ENCODE measurements at regions not wholly inside any gene's neighbourhood (a gene's known extent, or its start where the extent isn't known, plus 50 kb on each side); places are given as distances from the start of the nearest gene placed in this dataset.

DNA sequence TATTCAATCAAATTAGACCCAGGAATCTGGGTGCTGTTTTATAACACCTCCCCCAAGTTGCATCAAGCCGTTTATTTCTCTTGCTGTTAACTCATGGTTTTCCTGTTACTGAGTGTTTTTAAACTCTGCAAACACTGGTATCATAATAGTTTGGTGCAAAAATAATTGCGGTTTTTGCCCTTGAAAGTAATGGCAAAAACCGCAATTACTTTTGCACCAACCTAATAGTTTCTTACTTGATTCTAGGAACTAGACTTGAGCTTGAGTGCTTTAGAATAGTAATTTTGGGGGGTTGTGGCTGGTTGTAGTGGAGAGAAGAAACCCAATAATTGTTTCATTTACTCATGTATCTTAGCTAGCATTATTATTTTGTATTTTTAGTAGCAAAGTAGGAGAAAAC is 156.6 kb downstream of the FHIP1A start:
- H3K9me3 ChIP-seq (replicated peaks in 1 of 3): no peaks in the 10 kb centered on the region
- H3K4me1 ChIP-seq (replicated peaks in 1 of 2): peaks cover 0 to 17% of the 10 kb centered on the region in 2 donors
- WGBS, 4 donors: 60 to 64% (median 63%) methylated on average over 3 of the region's 3 CpGs
- H3K36me3 ChIP-seq (replicated peaks in 1 of 2): no peaks in the 10 kb centered on the region
- intact Hi-C loops (cut with DNase I): no loop called here
- no peaks in the 10 kb centered on the region for H3K27me3 ChIP-seq
- TF ChIP-seq, protein P1, sequence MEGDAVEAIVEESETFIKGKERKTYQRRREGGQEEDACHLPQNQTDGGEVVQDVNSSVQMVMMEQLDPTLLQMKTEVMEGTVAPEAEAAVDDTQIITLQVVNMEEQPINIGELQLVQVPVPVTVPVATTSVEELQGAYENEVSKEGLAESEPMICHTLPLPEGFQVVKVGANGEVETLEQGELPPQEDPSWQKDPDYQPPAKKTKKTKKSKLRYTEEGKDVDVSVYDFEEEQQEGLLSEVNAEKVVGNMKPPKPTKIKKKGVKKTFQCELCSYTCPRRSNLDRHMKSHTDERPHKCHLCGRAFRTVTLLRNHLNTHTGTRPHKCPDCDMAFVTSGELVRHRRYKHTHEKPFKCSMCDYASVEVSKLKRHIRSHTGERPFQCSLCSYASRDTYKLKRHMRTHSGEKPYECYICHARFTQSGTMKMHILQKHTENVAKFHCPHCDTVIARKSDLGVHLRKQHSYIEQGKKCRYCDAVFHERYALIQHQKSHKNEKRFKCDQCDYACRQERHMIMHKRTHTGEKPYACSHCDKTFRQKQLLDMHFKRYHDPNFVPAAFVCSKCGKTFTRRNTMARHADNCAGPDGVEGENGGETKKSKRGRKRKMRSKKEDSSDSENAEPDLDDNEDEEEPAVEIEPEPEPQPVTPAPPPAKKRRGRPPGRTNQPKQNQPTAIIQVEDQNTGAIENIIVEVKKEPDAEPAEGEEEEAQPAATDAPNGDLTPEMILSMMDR (IDR thresholded peaks at IDR 0.05): no peak
- no peak for TF ChIP-seq POLR2A (IDR thresholded peaks at IDR 0.05)
- DNase-seq: no peak
- H3K27ac ChIP-seq: no peak overlapping the region
- no peak overlapping the region for H3K4me3 ChIP-seq

DNA sequence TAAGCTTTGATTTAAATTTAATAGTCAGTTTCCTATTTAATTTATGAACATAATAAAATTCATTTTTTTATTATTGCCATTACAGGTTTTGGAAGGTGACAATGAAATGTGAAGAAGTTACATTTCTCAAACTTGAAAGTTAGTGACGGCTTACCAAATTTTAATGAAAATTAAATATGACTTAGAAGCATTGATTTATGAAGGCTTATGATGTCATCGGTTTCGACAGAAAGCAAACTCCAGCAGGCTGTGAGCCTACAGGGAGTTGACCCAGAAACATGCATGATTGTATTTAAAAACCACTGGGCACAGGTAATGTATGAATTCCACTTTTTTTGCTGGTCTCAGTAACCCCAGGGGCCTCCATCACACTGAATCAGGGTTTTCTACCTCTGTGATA is 157.1 kb downstream of the FHIP1A start:
- TF ChIP-seq, protein P1 (IDR thresholded peaks at IDR 0.05): no peak
- TF ChIP-seq POLR2A (IDR thresholded peaks at IDR 0.05): no peak
- H3K27ac ChIP-seq: no peak overlapping the region
- no peaks in the 10 kb centered on the region for H3K9me3 ChIP-seq (replicated peaks in 1 of 3)
- no peak for DNase-seq
- WGBS, 4 donors: 80 to 91% (median 83%) methylated on average over 3 of the region's 3 CpGs
- no peak overlapping the region for H3K4me3 ChIP-seq
- H3K4me1 ChIP-seq (replicated peaks in 1 of 2): peaks cover 0 to 17% of the 10 kb centered on the region in 2 donors
- intact Hi-C loops (cut with DNase I): no loop called here
- no peaks in the 10 kb centered on the region for H3K27me3 ChIP-seq
- no peaks in the 10 kb centered on the region for H3K36me3 ChIP-seq (replicated peaks in 1 of 2)

DNA sequence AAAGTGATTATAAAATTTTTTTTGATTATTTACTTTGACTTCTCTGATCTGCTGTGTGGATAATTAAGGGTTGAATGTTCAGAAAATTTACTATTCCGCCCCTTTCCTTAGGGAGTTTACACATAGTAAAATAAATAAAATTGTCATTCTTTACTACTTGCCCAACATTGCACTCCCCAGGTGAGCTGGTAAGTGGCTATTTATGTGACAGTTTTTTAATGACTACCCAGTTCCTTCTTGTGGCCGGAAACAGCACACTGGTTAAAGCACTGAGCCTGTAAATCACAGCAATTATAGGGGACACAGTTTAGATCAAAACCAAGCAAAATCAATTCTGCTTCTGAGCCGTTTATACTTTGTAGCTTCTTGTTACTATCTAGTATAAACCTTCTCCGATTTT is 158.1 kb downstream of the FHIP1A start:
- Histone ChIP-seq H3K27me3 (no peaks in the 10 kb centered on the region), H3K27ac (no peak overlapping the region), H3K4me3 (no peak overlapping the region), H3K9me3 (replicated peaks in 1 of 3) (no peaks in the 10 kb centered on the region), H3K36me3 (replicated peaks in 1 of 2) (no peaks in the 10 kb centered on the region), H3K4me1 (replicated peaks in 1 of 2) (peaks cover 0 to 17% of the 10 kb centered on the region in 2 donors)
- no peak for DNase-seq
- TF ChIP-seq, protein P1 (IDR thresholded peaks at IDR 0.05): no peak
- TF ChIP-seq POLR2A (IDR thresholded peaks at IDR 0.05): no peak
- intact Hi-C loops (cut with DNase I): no loop called here
- WGBS, 4 donors: 67 to 76% (median 70%) methylated on average over 4 of the region's 4 CpGs

DNA sequence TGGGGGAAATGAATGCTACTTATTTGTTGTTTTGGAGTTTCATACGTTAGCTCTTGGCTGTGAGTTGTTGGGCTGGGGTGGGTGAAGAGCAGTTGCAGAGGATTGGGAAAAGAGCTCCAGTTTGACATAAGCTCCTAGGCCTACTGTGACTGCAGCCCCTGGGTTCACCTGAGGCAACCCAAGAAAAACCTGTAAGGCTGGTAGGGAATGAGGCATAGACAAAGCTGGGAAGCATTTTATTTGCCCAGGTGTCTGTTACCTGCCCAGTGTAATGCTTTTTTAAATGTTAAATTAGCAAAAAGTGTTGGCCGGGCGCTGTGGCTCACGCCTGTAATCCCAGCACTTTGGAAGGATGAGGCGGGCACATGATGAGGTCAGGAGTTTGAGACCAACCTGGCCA is 160.0 kb downstream of the FHIP1A start:
- no peaks in the 10 kb centered on the region for H3K27me3 ChIP-seq
- TF ChIP-seq, protein P1 (IDR thresholded peaks at IDR 0.05): no peak
- no peak for TF ChIP-seq POLR2A (IDR thresholded peaks at IDR 0.05)
- no peak overlapping the region for H3K27ac ChIP-seq
- H3K36me3 ChIP-seq (replicated peaks in 1 of 2): no peaks in the 10 kb centered on the region
- peaks cover 0 to 13% of the 10 kb centered on the region in 2 donors for H3K4me1 ChIP-seq (replicated peaks in 1 of 2)
- DNase-seq: no peak
- H3K9me3 ChIP-seq (replicated peaks in 1 of 3): no peaks in the 10 kb centered on the region
- intact Hi-C loops (cut with DNase I): no loop called here
- WGBS, 4 donors: 94 to 98% (median 94%) methylated on average over 5 of the region's 5 CpGs
- H3K4me3 ChIP-seq: no peak overlapping the region
